ENCODE measurements at regions not wholly inside any gene's neighbourhood (a gene's known extent, or its start where the extent isn't known, plus 50 kb on each side); places are given as distances from the start of the nearest gene placed in this dataset.

DNA sequence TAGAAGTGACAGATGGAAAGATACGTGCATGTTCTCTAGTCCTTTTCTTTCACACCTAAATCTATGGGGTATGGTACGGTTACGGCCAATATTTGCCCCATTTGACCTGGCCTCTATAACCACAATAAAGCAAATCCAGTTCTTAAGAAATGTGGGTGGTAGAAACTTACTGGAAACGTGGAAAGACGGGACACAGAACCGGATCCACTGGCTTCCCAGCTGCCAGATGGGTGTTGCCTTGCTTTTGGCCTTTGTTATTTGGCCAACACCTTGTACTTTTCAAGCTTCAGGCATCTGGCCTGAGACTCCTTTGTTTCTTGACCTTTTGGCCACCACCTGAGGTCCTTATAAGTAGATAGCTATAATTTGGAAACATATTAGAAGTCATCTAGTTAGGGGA, 635.9 kb downstream of the SLC4A3 start:
- Mint-ChIP-seq H3K27ac (no peak overlapping the region), H3K4me1 (no peaks in the 10 kb centered on the region), H3K36me3 (no peaks in the 10 kb centered on the region), H3K9me3 (no peaks in the 10 kb centered on the region), H3K27me3 (no peaks in the 10 kb centered on the region), H3K4me3 (no peak overlapping the region)
- no peak for DNase-seq
- CTCF ChIA-PET = no interaction called here

DNA sequence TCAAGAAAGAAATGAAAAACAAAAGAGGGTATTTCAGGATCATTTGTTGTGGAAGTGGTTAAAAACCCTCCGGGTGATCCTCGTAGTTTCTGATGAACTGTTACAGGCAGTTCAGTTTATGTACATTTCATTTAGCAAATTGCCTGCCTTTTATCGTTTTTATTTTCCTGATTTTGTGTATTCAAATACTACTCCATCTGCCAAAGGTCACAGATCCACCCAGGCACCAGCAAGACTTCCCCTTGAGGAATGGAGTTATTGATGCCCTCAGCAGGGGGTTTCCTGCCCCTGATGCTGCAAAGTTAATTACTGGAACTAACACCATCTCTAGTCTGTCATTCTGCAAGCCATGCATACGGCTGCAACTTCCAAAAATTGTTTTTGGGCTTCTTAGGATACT, 641.9 kb downstream of the SLC4A3 start:
- DNase-seq = no peak
- no peaks in the 10 kb centered on the region for H3K4me1 Mint-ChIP-seq
- no peaks in the 10 kb centered on the region for H3K36me3 Mint-ChIP-seq
- CTCF ChIA-PET = no interaction called here
- no peaks in the 10 kb centered on the region for H3K27me3 Mint-ChIP-seq
- no peaks in the 10 kb centered on the region for H3K9me3 Mint-ChIP-seq
- peak overlapping the region; percentile 33 for H3K27ac Mint-ChIP-seq
- H3K4me3 Mint-ChIP-seq = no peak overlapping the region

GRCh38 chr2:220270481-220271070, 643.1 kb downstream of the SLC4A3 start:
- Mint-ChIP-seq H3K27ac (no peak overlapping the region), H3K4me3 (no peak overlapping the region), H3K9me3 (no peaks in the 10 kb centered on the region), H3K36me3 (no peaks in the 10 kb centered on the region), H3K4me1 (no peaks in the 10 kb centered on the region), H3K27me3 (no peaks in the 10 kb centered on the region)
- CTCF ChIA-PET = no interaction called here
- no peak for DNase-seq

GRCh38 chr2:220272656-220273055, 645.2 kb downstream of the SLC4A3 start:
- no peaks in the 10 kb centered on the region for H3K36me3 Mint-ChIP-seq
- CTCF ChIA-PET = no interaction called here

GRCh38 chr2:220273082-220273481, 645.7 kb downstream of the SLC4A3 start:
- Mint-ChIP-seq H3K9me3 (no peaks in the 10 kb centered on the region), H3K27me3 (no peaks in the 10 kb centered on the region), H3K4me3 (no peak overlapping the region), H3K36me3 (no peaks in the 10 kb centered on the region), H3K27ac (no peak overlapping the region), H3K4me1 (no peaks in the 10 kb centered on the region)
- CTCF ChIA-PET = no interaction called here
- DNase-seq = no peak

More at GRCh38 chr2:220272656-220273055, 645.2 kb downstream of the SLC4A3 start:
- H3K27ac Mint-ChIP-seq = no peak overlapping the region
- no peaks in the 10 kb centered on the region for H3K9me3 Mint-ChIP-seq
- H3K4me3 Mint-ChIP-seq = no peak overlapping the region
- no peaks in the 10 kb centered on the region for H3K4me1 Mint-ChIP-seq
- no peaks in the 10 kb centered on the region for H3K27me3 Mint-ChIP-seq
- no peak for DNase-seq

GRCh38 chr2:220275454-220275853, 648.0 kb downstream of the SLC4A3 start:
- H3K27ac Mint-ChIP-seq = no peak overlapping the region
- DNase-seq = no peak
- CTCF ChIA-PET = no interaction called here
- no peaks in the 10 kb centered on the region for H3K4me1 Mint-ChIP-seq
- no peaks in the 10 kb centered on the region for H3K27me3 Mint-ChIP-seq
- H3K4me3 Mint-ChIP-seq = no peak overlapping the region
- H3K9me3 Mint-ChIP-seq = no peaks in the 10 kb centered on the region
- H3K36me3 Mint-ChIP-seq = no peaks in the 10 kb centered on the region

DNA sequence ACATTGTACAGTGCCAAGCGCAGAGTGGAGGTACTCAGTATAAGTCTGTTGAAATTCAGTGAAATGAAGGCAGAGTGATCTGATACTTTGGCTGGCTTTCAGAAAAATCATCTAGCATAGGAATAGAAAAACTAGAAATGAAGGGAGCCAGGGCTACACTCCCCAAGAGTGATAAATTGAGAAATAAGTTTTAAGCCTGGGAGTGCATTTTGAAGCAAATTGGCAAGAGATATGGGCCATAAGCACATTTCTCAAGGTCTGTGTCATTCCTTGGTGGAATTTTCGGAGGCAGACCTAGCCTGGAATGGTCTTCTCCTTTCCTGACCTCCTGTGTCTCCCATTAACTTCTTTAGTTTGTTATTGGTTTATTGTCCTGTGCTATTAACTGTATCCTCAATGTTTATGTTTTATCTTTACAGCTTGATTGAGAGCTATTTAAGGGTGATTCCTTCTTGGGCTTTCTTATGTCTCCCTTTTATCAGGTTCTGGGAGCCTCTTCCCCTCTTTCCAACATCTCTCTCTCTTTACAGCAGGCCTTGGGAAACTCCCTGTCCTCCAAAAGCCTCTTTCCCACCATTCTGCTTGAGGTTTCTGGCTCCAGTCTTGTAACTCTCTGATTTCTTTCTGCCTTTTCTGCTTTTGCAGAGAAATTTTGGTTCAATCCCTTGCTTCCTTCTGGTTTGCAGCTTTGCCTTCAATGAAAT, 649.5 kb downstream of the SLC4A3 start:
- Mint-ChIP-seq H3K4me3 (no peak overlapping the region), H3K27me3 (no peaks in the 10 kb centered on the region), H3K4me1 (no peaks in the 10 kb centered on the region), H3K9me3 (no peaks in the 10 kb centered on the region), H3K27ac (no peak overlapping the region), H3K36me3 (no peaks in the 10 kb centered on the region)
- no peak for DNase-seq
- CTCF ChIA-PET = no interaction called here

DNA sequence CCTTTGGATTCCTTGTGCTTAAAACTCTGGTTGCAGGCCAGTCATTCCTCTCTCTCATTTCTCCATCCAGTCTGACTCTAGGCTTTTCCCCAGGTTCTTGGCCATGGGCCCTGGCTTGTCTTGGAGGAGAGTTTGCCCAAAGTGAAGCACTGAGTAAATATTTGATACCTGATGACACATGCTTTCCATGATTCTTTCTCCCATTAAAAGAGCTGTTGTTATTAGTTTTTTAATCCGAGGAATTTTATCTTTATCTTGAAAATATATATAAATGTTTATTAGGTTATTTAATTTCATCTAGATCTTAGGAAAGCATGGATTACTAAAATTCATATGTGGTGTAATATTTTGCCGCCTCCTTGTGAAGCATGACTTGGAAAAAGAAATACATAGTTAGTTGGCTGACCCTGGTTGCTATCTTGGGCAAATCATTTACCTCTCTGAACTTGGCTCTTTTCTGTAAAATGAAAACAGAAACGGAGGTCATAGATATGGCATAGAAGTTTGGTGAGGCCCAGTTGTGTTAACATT, 650.1 kb downstream of the SLC4A3 start:
- Mint-ChIP-seq H3K4me1 (no peaks in the 10 kb centered on the region), H3K27me3 (no peaks in the 10 kb centered on the region), H3K9me3 (no peaks in the 10 kb centered on the region), H3K36me3 (no peaks in the 10 kb centered on the region), H3K27ac (no peak overlapping the region), H3K4me3 (no peak overlapping the region)
- no peak for DNase-seq
- CTCF ChIA-PET = no interaction called here

GRCh38 chr2:220278022-220278421, 650.6 kb downstream of the SLC4A3 start:
- Mint-ChIP-seq H3K4me1 (no peaks in the 10 kb centered on the region), H3K36me3 (no peaks in the 10 kb centered on the region), H3K4me3 (no peak overlapping the region), H3K9me3 (no peaks in the 10 kb centered on the region), H3K27ac (no peak overlapping the region), H3K27me3 (no peaks in the 10 kb centered on the region)
- CTCF ChIA-PET = no interaction called here
- DNase-seq = no peak

DNA sequence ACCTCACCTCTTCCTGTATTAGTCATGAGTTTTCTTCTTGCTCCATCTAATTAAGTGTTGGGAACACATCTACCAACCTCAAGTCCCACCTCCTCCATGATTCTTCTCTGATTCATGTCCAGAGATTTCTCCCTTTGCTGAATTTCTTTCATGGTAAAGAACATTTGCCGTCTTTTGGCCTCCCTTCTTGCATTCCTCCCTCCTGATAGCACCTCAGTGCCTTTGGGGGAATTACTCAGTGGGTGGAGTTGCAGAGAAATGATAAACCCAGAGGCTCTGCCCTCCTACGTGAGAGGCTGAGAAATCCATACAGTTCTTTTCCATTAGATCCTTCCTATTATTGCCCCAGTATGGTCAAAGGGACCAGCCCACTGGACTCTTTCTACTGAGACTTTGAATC, 651.9 kb downstream of the SLC4A3 start:
- CTCF ChIA-PET = no interaction called here
- Mint-ChIP-seq H3K4me3 (no peak overlapping the region), H3K9me3 (no peaks in the 10 kb centered on the region), H3K4me1 (no peaks in the 10 kb centered on the region), H3K27me3 (no peaks in the 10 kb centered on the region), H3K27ac (no peak overlapping the region), H3K36me3 (no peaks in the 10 kb centered on the region)
- DNase-seq = no peak

- Mint-ChIP-seq H3K27me3 (no peaks in the 10 kb centered on the region), H3K4me1 (no peaks in the 10 kb centered on the region), H3K9me3 (no peaks in the 10 kb centered on the region), H3K36me3 (no peaks in the 10 kb centered on the region), H3K27ac (no peak overlapping the region), H3K4me3 (no peak overlapping the region)
- DNase-seq = no peak
- CTCF ChIA-PET = no interaction called here
Measured at GRCh38 chr2:220279840-220280239, 652.4 kb downstream of the SLC4A3 start.

DNA sequence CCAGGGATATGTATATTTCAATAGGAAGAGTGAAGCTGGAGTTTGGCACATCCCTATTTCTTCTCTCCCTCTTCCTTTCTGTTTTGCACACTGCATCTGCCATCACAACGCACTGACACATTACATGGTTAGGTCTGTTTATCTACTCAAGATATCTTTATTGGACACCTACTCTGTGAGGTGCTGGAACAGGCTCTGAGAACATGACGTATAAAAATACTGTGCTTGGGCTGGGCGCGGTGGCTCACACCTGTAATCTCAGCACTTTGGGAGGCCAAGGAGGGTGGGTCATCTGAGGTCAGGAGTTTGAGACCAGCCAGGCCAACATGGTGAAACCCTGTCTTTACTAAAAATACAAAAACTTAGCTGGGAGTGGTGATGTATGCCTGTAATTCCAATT, 653.3 kb downstream of the SLC4A3 start:
- H3K27ac Mint-ChIP-seq = no peak overlapping the region
- no peaks in the 10 kb centered on the region for H3K36me3 Mint-ChIP-seq
- no peaks in the 10 kb centered on the region for H3K4me1 Mint-ChIP-seq
- H3K27me3 Mint-ChIP-seq = no peaks in the 10 kb centered on the region
- no peaks in the 10 kb centered on the region for H3K9me3 Mint-ChIP-seq
- H3K4me3 Mint-ChIP-seq = no peak overlapping the region
- CTCF ChIA-PET = no interaction called here
- DNase-seq = no peak

DNA sequence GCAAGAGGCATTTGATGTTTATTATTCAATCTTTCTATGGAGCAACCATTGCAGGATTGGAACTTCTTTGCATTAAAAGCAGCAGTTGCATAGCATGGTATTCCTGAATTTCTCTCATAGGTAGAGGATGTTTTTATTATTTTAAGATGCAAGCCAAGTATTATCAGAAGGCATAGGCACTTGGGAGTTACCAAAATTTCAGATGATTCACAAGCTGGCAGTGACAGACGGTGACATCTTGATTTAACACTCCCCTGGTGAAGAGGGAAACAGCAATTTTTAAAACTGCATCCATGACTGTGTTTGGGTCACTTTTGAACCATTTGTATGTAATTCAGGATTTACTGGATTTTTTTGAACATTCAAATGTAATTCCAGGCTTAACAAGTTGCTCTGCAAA, 654.3 kb downstream of the SLC4A3 start:
- CTCF ChIA-PET = no interaction called here
- no peaks in the 10 kb centered on the region for H3K4me1 Mint-ChIP-seq
- DNase-seq = no peak
- H3K36me3 Mint-ChIP-seq = no peaks in the 10 kb centered on the region
- no peaks in the 10 kb centered on the region for H3K9me3 Mint-ChIP-seq
- H3K4me3 Mint-ChIP-seq = no peak overlapping the region
- H3K27ac Mint-ChIP-seq = no peak overlapping the region
- no peaks in the 10 kb centered on the region for H3K27me3 Mint-ChIP-seq

DNA sequence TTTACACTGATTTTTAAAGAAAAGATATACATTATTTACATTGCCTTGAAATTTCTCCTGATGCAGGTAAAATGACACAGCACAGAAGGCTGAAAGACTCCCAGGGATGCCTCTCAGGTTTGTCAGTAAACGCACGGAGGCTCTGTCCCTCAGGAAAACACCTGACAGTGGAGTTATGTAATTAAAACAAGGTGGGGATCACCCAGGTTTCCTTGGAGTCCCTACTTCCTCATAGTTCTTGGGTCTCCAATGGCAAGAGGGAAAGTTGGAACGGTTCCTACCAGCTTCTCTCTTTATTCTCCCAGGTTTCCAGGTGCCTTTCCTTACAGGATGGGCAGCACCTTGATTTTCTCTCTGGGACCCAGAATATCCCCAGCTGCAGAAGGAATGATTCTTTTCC, 654.8 kb downstream of the SLC4A3 start:
- H3K27me3 Mint-ChIP-seq = no peaks in the 10 kb centered on the region
- H3K4me1 Mint-ChIP-seq = no peaks in the 10 kb centered on the region
- no peaks in the 10 kb centered on the region for H3K9me3 Mint-ChIP-seq
- no peak for DNase-seq
- no peak overlapping the region for H3K4me3 Mint-ChIP-seq
- CTCF ChIA-PET = no interaction called here
- H3K27ac Mint-ChIP-seq = no peak overlapping the region
- H3K36me3 Mint-ChIP-seq = no peaks in the 10 kb centered on the region

DNA sequence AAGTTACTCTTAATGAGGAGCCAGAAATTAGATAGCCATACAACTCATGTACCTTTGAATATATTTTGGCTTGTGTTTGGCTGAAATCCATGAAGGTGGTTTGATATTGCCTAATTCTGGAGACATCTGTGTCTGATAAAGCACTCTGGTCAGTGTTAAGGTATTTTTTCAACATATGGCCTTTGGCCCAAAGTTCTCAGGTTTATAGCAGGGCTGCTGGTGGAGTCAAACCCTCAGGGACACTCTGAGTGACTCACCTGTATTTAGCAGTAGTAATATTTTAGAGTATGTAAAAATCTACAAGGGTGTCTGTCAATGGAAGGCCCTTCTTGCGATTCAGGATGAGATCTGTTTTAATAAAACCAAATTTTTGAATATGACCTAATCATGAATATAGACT, 666.5 kb downstream of the SLC4A3 start:
- no peaks in the 10 kb centered on the region for H3K27me3 Mint-ChIP-seq
- H3K4me1 Mint-ChIP-seq = no peaks in the 10 kb centered on the region
- H3K27ac Mint-ChIP-seq = no peak overlapping the region
- no peaks in the 10 kb centered on the region for H3K9me3 Mint-ChIP-seq
- DNase-seq = no peak
- H3K36me3 Mint-ChIP-seq = no peaks in the 10 kb centered on the region
- CTCF ChIA-PET = no interaction called here
- H3K4me3 Mint-ChIP-seq = no peak overlapping the region
